Epithelial cell of esophagus (primary cell): ENCODE measurements at regions not wholly inside any gene's neighbourhood (a gene's known extent, or its start where the extent isn't known, plus 50 kb on each side); places are given as distances from the start of the nearest gene placed in this dataset.

Experiments
- DNase-seq: peaks from one replicate; pipeline ENCODE4 v3.0.0; 2010; ENCODE audit warnings: low read depth
- H3K4me3 ChIP-seq: 2 replicates; pipeline ENCODE4 v1.5.1; 2011; ENCODE audit warnings: mild to moderate bottlenecking, low read length, control low read depth
- TF ChIP-seq, protein P1 (sequence below): IDR thresholded peaks from 2 replicates; pipeline ENCODE4 v1.5.1; 2011; ENCODE audit warnings: low read depth, mild to moderate bottlenecking, low read length, control low read depth, inconsistent platforms; ENCODE audit not compliant: insufficient read depth; ENCODE audit errors: missing control alignments

DNA sequence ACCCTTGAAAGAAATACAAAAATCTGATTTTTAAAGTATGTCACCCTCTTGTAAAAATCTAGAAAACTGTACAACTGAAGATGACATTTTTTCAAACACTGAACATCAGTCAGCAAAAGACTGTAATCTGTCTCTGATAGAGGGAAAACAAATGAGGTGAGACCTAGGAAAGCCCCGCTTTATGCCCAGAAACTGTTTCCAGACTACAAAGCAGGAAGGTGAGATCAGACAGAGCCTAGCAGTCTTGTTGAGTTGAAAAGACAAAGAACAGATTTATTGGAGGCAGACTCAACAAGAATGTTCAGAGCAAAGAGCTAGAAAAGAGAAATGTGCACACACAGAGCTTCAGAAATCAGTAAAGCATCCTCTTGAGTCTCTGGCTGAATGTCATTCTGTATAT lies 873.6 kb downstream of the LRFN5 start:
- TF ChIP-seq, protein P1, sequence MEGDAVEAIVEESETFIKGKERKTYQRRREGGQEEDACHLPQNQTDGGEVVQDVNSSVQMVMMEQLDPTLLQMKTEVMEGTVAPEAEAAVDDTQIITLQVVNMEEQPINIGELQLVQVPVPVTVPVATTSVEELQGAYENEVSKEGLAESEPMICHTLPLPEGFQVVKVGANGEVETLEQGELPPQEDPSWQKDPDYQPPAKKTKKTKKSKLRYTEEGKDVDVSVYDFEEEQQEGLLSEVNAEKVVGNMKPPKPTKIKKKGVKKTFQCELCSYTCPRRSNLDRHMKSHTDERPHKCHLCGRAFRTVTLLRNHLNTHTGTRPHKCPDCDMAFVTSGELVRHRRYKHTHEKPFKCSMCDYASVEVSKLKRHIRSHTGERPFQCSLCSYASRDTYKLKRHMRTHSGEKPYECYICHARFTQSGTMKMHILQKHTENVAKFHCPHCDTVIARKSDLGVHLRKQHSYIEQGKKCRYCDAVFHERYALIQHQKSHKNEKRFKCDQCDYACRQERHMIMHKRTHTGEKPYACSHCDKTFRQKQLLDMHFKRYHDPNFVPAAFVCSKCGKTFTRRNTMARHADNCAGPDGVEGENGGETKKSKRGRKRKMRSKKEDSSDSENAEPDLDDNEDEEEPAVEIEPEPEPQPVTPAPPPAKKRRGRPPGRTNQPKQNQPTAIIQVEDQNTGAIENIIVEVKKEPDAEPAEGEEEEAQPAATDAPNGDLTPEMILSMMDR, result no peak

GRCh38 chr14:42475289-42475688 lies 868.6 kb downstream of the LRFN5 start:
- TF ChIP-seq, protein P1, result no peak
- DNase-seq, result no peak
- no peak overlapping the region for H3K4me3 ChIP-seq

More for the DNA sequence above, 873.6 kb downstream of the LRFN5 start:
- H3K4me3 ChIP-seq, result no peak overlapping the region
- DNase-seq, result no peak

- TF ChIP-seq, protein P1, result no peak
- no peak for DNase-seq
Observed at GRCh38 chr14:42470427-42470719, 863.7 kb downstream of the LRFN5 start.

GRCh38 chr14:42469637-42470426 lies 863.2 kb downstream of the LRFN5 start:
- H3K4me3 ChIP-seq, result no peak overlapping the region
- TF ChIP-seq, protein P1, result no peak
- DNase-seq, result peak; percentile 48

More at GRCh38 chr14:42470427-42470719, 863.7 kb downstream of the LRFN5 start:
- H3K4me3 ChIP-seq, result no peak overlapping the region

- TF ChIP-seq, protein P1, result no peak
- H3K4me3 ChIP-seq, result no peak overlapping the region
- no peak for DNase-seq
Observed at GRCh38 chr14:42460673-42461072, 854.0 kb downstream of the LRFN5 start.

- TF ChIP-seq, protein P1, result no peak
- H3K4me3 ChIP-seq, result no peak overlapping the region
- DNase-seq, result no peak
Observed at GRCh38 chr14:42459171-42459685, 852.6 kb downstream of the LRFN5 start.

DNA sequence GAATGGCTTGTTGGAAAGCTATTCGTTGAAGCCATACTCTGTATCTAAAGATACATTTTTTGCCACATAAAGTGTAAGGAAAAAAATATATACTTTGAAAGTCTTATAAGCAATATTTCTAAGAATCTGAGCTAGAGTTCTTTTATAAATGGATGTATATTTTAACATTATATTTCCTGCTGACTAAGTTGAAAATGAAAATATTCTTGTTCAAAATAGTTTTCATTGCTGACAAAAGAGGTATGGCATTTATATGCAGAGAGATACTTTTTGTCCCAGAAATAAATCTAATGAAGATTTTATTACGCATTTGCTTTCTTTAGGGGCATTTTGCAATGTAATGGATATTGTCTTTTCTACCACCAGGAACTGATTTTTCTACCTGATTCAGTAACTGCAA lies 834.9 kb downstream of the LRFN5 start:
- DNase-seq, result no peak
- TF ChIP-seq, protein P1, result no peak
- no peak overlapping the region for H3K4me3 ChIP-seq
